HL-60 (cell line): ENCODE measurements at regions not wholly inside any gene's neighbourhood (a gene's known extent, or its start where the extent isn't known, plus 50 kb on each side); places are given as distances from the start of the nearest gene placed in this dataset.

Experiments
- DNase-seq, 2 experiments: peaks; one replicate each; pipeline ENCODE4 v3.0.0-alpha.2; 2010 to 2020; ENCODE audit warnings: low read depth in 1 of 2, low spot score in 1 of 2
- H3K27ac ChIP-seq: fragments of 250-450 bp; sonication (Bioruptor Pico); replicated peaks from 2 replicates; pipeline ENCODE4 v1.5.1; 2020; ENCODE audit warnings: mild to moderate bottlenecking, moderate library complexity
- H3K27me3 ChIP-seq: fragments of 250-450 bp; sonication (Bioruptor Pico); 2 replicates; pipeline ENCODE4 v1.5.1; 2021; ENCODE audit warnings: mild to moderate bottlenecking, moderate library complexity; ENCODE audit not compliant: insufficient read depth, poor library complexity, severe bottlenecking
- H3K4me3 ChIP-seq: replicated peaks from 2 replicates; pipeline ENCODE4 v1.5.1; 2011; ENCODE audit warnings: mild to moderate bottlenecking, control low read depth, low read length; ENCODE audit not compliant: insufficient read depth
- CTCF ChIP-seq: IDR thresholded peaks from one replicate; pipeline ENCODE4 v1.5.1; 2011; ENCODE audit warnings: low read length, control low read depth, inconsistent platforms; ENCODE audit not compliant: insufficient read depth
- GABPA ChIP-seq: IDR thresholded peaks from 2 replicates; pipeline ENCODE4 v1.6.1; 2012; ENCODE audit warnings: low read depth
- POLR2AphosphoS5 ChIP-seq: IDR thresholded peaks from 2 replicates; pipeline ENCODE4 v1.6.1; 2012; ENCODE audit warnings: low read depth
- REST ChIP-seq: IDR thresholded peaks from 2 replicates; pipeline ENCODE4 v1.6.1; 2012; ENCODE audit warnings: low read depth; ENCODE audit not compliant: insufficient replicate concordance
- SPI1 ChIP-seq: IDR thresholded peaks from 2 replicates; pipeline ENCODE4 v1.6.1; 2012; ENCODE audit warnings: low read depth, mild to moderate bottlenecking, borderline replicate concordance

- DNase-seq: no peak
- Histone ChIP-seq H3K27ac (no peak overlapping the region), H3K27me3 (no peaks in the 10 kb centered on the region), H3K4me3 (no peak overlapping the region)
- TF ChIP-seq CTCF (no peak), SPI1 (no peak), POLR2AphosphoS5 (no peak), REST (no peak), GABPA (no peak)
These were observed 216.2 kb upstream of the THBS1 start for GRCh38 chr15:39364721-39365120.

GRCh38 chr15:39365161-39365560 lies 215.7 kb upstream of the THBS1 start:
- DNase-seq: no peak
- TF ChIP-seq REST (no peak), POLR2AphosphoS5 (no peak), SPI1 (no peak), CTCF (no peak), GABPA (no peak)
- H3K27ac ChIP-seq: no peak overlapping the region
- H3K27me3 ChIP-seq: no peaks in the 10 kb centered on the region
- H3K4me3 ChIP-seq: no peak overlapping the region

- TF ChIP-seq SPI1 (no peak), REST (no peak), POLR2AphosphoS5 (no peak), GABPA (no peak), CTCF (no peak)
- no peaks in the 10 kb centered on the region for H3K27me3 ChIP-seq
These were observed 215.0 kb upstream of the THBS1 start for GRCh38 chr15:39365873-39366272.

More at GRCh38 chr15:39365873-39366272, 215.0 kb upstream of the THBS1 start:
- Histone ChIP-seq H3K27ac (no peak overlapping the region), H3K4me3 (no peak overlapping the region)
- DNase-seq: no peak
